ENCODE measurements at regions not wholly inside any gene's neighbourhood (a gene's known extent, or its start where the extent isn't known, plus 50 kb on each side); places are given as distances from the start of the nearest gene placed in this dataset.
"Not testable (repeated sequence)": the region's sequence is repeated elsewhere in the genome, so short reads cannot be mapped to it uniquely, and the experiment has no call there.

DNA sequence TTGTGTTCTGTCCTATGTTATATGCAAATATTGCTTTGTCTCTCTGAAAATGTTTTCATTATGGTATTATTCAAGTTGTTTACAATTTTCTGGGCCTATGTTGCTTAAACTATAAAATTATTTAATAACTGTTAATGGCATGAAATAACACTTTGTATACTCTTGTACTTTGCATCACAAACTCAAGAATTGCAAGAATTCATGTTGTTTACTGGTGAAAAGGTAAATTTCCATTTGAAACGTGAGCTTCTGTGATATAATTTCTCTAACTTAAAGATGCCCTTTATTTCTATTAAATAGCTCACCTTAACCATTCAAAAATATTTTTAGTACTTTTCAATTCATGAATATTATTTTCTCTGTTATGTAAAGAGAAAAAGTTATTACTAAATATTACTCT, 1504.2 kb downstream of the SUCLG1 start:
- no peaks in the 10 kb centered on the region for H3K27me3 ChIP-seq (ENCODE audit: control insufficient read depth, insufficient read depth)
- H3K9me3 ChIP-seq (ENCODE audit: control insufficient read depth, low read length), result no peaks in the 10 kb centered on the region
- WGBS, result 88% methylated on average over 1 of the region's 1 CpG
- H3K4me1 ChIP-seq (ENCODE audit: control insufficient read depth, insufficient read depth, low read length), result no peaks in the 10 kb centered on the region
- H3K27ac ChIP-seq (ENCODE audit: low read length), result no peak overlapping the region
- ATAC-seq (no peak), DNase-seq (no peak)
- H3K4me3 ChIP-seq (ENCODE audit: low read length), result no peak overlapping the region
- intact Hi-C loops (cut with DNase I), result no loop called here

DNA sequence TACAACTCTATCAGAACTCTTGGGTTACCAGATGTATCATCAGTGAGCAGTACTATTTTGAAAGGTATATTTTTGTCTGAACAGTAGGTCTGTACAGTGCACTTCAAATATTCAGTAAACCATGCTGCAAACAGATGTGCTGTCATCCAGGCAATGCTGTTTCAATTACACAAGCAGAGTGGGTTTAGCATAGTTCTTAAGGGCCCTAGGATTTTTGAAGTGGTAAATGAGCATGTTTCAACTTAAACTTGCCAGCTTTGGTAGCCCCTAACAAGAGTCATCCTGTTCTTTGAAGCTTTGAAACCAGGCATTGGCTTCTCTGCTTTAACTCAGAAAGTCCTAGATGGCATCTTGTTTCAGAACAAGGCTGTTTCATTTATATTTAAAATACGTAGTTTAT, 1519.9 kb downstream of the SUCLG1 start:
- Histone ChIP-seq H3K4me3 (ENCODE audit: low read length) (no peak overlapping the region), H3K27me3 (ENCODE audit: control insufficient read depth, insufficient read depth) (no peaks in the 10 kb centered on the region), H3K9me3 (ENCODE audit: control insufficient read depth, low read length) (no peaks in the 10 kb centered on the region), H3K27ac (ENCODE audit: low read length) (no peak overlapping the region), H3K4me1 (ENCODE audit: control insufficient read depth, insufficient read depth, low read length) (no peaks in the 10 kb centered on the region)
- DNase-seq (no peak), ATAC-seq (no peak)
- intact Hi-C loops (cut with DNase I), result no loop called here
- 92% methylated on average over 1 of the region's 1 CpG for WGBS

DNA sequence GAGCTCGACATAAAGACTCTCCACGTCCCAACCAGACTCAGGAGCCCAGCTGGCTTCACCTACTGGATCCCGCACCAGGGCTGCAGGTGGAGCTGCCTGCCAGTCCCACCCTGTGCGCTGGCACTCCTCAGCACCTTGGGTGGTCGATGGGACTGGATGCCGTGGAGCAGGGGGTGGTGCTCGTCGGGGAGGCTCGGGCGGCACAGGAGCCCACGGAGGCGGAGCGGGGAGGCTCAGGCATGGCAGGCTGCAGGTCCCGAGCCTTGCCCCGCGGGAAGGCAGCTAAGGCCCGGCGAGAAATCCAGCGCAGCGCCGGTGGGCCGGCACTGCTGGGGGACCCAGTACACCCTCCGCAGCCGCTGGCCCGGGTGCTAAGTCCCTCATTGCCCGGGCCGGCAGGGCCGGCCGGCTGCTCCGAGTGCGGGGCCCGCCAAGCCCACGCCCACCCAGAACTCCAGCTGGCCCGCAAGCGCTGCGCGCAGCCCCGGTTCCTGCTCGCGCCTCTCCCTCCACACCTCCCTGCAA, 1520.7 kb downstream of the SUCLG1 start:
- H3K9me3 ChIP-seq (ENCODE audit: control insufficient read depth, low read length); H3K4me1 ChIP-seq (ENCODE audit: control insufficient read depth, insufficient read depth, low read length); ATAC-seq; H3K27me3 ChIP-seq (ENCODE audit: control insufficient read depth, insufficient read depth); H3K27ac ChIP-seq (ENCODE audit: low read length); H3K4me3 ChIP-seq (ENCODE audit: low read length); intact Hi-C loops (cut with DNase I): not testable (repeated sequence)
- 96% methylated on average over 38 of the region's 40 CpGs for WGBS
- peak in 2 of 3 donors; percentile 9 to 45 for DNase-seq

DNA sequence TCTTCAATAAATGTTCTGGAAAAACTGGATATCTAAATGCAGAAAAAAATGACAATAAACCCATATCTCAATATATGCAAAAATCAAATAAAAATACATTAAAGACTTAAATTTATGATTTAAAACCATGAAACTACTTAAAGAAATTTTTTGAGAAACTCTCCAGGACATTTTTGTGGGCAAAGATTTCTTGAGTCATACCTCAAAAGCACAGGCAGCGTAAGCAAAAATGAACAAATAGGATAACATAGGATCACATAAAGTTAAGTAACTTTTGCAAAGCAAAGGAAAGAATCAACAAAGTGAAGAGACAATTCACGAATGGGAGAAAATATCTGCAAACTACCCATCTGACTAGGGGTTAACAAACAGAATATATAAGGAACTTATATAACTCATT, 1545.5 kb downstream of the SUCLG1 start:
- H3K27me3 ChIP-seq (ENCODE audit: control insufficient read depth, insufficient read depth), result no peaks in the 10 kb centered on the region
- DNase-seq, result no peak
- H3K9me3 ChIP-seq (ENCODE audit: control insufficient read depth, low read length), result no peaks in the 10 kb centered on the region
- ATAC-seq, result no peak
- no peak overlapping the region for H3K27ac ChIP-seq (ENCODE audit: low read length)
- 89% methylated on average over 2 of the region's 2 CpGs for WGBS
- H3K4me1 ChIP-seq (ENCODE audit: control insufficient read depth, insufficient read depth, low read length), result no peaks in the 10 kb centered on the region
- H3K4me3 ChIP-seq (ENCODE audit: low read length), result no peak overlapping the region
- intact Hi-C loops (cut with DNase I), result no loop called here

GRCh38 chr2:82896117-82896516, 1563.0 kb downstream of the SUCLG1 start:
- intact Hi-C loops (cut with DNase I), result no loop called here
- DNase-seq (peak in 1 of 3 donors; percentile 16), ATAC-seq (no peak)
- WGBS, result 91% methylated on average over 6 of the region's 6 CpGs
- H3K27ac ChIP-seq (ENCODE audit: low read length), result no peak overlapping the region
- no peak overlapping the region for H3K4me3 ChIP-seq (ENCODE audit: low read length)
- H3K27me3 ChIP-seq (ENCODE audit: control insufficient read depth, insufficient read depth), result no peaks in the 10 kb centered on the region
- H3K4me1 ChIP-seq (ENCODE audit: control insufficient read depth, insufficient read depth, low read length), result no peaks in the 10 kb centered on the region
- H3K9me3 ChIP-seq (ENCODE audit: control insufficient read depth, low read length), result no peaks in the 10 kb centered on the region

- DNase-seq, result no peak
- Histone ChIP-seq H3K27me3 (ENCODE audit: control insufficient read depth, insufficient read depth) (no peaks in the 10 kb centered on the region), H3K27ac (ENCODE audit: low read length) (no peak overlapping the region), H3K4me3 (ENCODE audit: low read length) (no peak overlapping the region), H3K9me3 (ENCODE audit: control insufficient read depth, low read length) (no peaks in the 10 kb centered on the region), H3K4me1 (ENCODE audit: control insufficient read depth, insufficient read depth, low read length) (no peaks in the 10 kb centered on the region)
- WGBS, result 39% methylated on average over 2 of the region's 2 CpGs
- intact Hi-C loops (cut with DNase I), result no loop called here
- peak in 1 of 2 donors; percentile 64 for ATAC-seq
Observed at GRCh38 chr2:82893190-82893589, 1565.9 kb downstream of the SUCLG1 start.

GRCh38 chr2:82879803-82880202, 1579.3 kb downstream of the SUCLG1 start:
- no peak overlapping the region for H3K27ac ChIP-seq (ENCODE audit: low read length)
- intact Hi-C loops (cut with DNase I), result no loop called here
- ATAC-seq (no peak), DNase-seq (no peak)
- no peaks in the 10 kb centered on the region for H3K27me3 ChIP-seq (ENCODE audit: control insufficient read depth, insufficient read depth)
- H3K4me3 ChIP-seq (ENCODE audit: low read length), result no peak overlapping the region
- WGBS, result 43% methylated on average over 2 of the region's 2 CpGs
- H3K9me3 ChIP-seq (ENCODE audit: control insufficient read depth, low read length), result no peaks in the 10 kb centered on the region
- no peaks in the 10 kb centered on the region for H3K4me1 ChIP-seq (ENCODE audit: control insufficient read depth, insufficient read depth, low read length)

- intact Hi-C loops (cut with DNase I), result no loop called here
- WGBS, result 79% methylated on average over 6 of the region's 6 CpGs
- H3K4me1 ChIP-seq (ENCODE audit: control insufficient read depth, insufficient read depth, low read length), result no peaks in the 10 kb centered on the region
- H3K27me3 ChIP-seq (ENCODE audit: control insufficient read depth, insufficient read depth), result no peaks in the 10 kb centered on the region
- ATAC-seq, result no peak
- no peak overlapping the region for H3K4me3 ChIP-seq (ENCODE audit: low read length)
- peak in 2 of 3 donors; percentile 21 to 23 for DNase-seq
- H3K27ac ChIP-seq (ENCODE audit: low read length), result no peak overlapping the region
- H3K9me3 ChIP-seq (ENCODE audit: control insufficient read depth, low read length), result no peaks in the 10 kb centered on the region
Observed at GRCh38 chr2:82875858-82876257, 1583.2 kb downstream of the SUCLG1 start.

- intact Hi-C loops (cut with DNase I), result no loop called here
Observed at GRCh38 chr2:82857967-82858366, 1601.1 kb downstream of the SUCLG1 start.

DNA sequence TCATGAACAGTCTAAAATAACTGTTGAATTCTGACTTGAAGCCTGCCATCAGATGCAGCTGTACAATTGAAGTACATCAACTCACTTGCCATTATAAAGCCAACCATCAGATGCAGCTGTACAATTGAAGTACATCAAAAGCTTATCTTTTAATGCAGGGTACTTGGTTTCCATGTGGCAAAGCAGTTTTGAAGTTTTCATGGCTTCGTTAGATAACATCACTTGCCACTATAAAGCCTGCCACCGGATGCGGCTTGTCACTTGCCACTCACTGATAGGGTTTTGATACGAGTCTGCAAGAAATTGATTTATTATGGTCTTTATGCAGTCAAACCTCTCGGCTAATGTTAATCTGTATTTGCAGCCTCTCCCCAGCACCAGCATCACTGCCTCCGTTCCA, 1605.8 kb downstream of the SUCLG1 start:
- Histone ChIP-seq H3K27ac (ENCODE audit: low read length) (no peak overlapping the region), H3K4me3 (ENCODE audit: low read length) (no peak overlapping the region), H3K27me3 (ENCODE audit: control insufficient read depth, insufficient read depth) (no peaks in the 10 kb centered on the region), H3K4me1 (ENCODE audit: control insufficient read depth, insufficient read depth, low read length) (no peaks in the 10 kb centered on the region), H3K9me3 (ENCODE audit: control insufficient read depth, low read length) (no peaks in the 10 kb centered on the region)
- no peak for ATAC-seq
- WGBS, result 84% methylated on average over 6 of the region's 6 CpGs
- DNase-seq, result no peak
- intact Hi-C loops (cut with DNase I), result no loop called here

More at GRCh38 chr2:82857967-82858366, 1601.1 kb downstream of the SUCLG1 start:
- no peaks in the 10 kb centered on the region for H3K9me3 ChIP-seq (ENCODE audit: control insufficient read depth, low read length)
- no peak for DNase-seq
- ATAC-seq, result no peak
- H3K27ac ChIP-seq (ENCODE audit: low read length), result no peak overlapping the region
- no peak overlapping the region for H3K4me3 ChIP-seq (ENCODE audit: low read length)
- no peaks in the 10 kb centered on the region for H3K4me1 ChIP-seq (ENCODE audit: control insufficient read depth, insufficient read depth, low read length)
- H3K27me3 ChIP-seq (ENCODE audit: control insufficient read depth, insufficient read depth), result no peaks in the 10 kb centered on the region
- WGBS, result 40% methylated on average over 5 of the region's 5 CpGs

DNA sequence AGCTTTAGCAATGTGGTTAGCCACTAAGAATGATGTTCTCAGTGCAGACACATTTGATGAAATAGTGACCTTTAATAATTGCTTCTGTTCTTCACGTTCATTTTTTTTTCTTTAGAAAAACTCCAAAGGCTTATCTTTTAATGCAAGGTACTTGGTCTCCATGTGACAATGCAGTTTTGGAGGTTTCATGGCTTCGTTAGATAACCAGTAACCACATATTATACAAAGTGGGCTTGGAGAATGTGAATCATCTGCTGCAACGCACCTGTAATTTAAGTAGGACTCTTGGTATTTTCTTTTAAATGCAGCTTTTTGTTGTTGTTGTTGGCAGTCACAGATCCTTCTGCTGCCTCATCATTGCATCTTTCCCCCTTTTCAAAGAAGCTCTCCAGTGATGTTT, 1606.3 kb downstream of the SUCLG1 start:
- intact Hi-C loops (cut with DNase I), result no loop called here
- no peaks in the 10 kb centered on the region for H3K9me3 ChIP-seq (ENCODE audit: control insufficient read depth, low read length)
- H3K27ac ChIP-seq (ENCODE audit: low read length), result no peak overlapping the region
- H3K4me3 ChIP-seq (ENCODE audit: low read length), result no peak overlapping the region
- H3K4me1 ChIP-seq (ENCODE audit: control insufficient read depth, insufficient read depth, low read length), result no peaks in the 10 kb centered on the region
- H3K27me3 ChIP-seq (ENCODE audit: control insufficient read depth, insufficient read depth), result no peaks in the 10 kb centered on the region
- DNase-seq (no peak), ATAC-seq (no peak)
- 80% methylated on average over 3 of the region's 3 CpGs for WGBS

GRCh38 chr2:82848285-82848684, 1610.8 kb downstream of the SUCLG1 start:
- DNase-seq (peak in 1 of 3 donors; percentile 19), ATAC-seq (no peak)
- intact Hi-C loops (cut with DNase I), result no loop called here
- H3K27me3 ChIP-seq (ENCODE audit: control insufficient read depth, insufficient read depth), result no peaks in the 10 kb centered on the region
- 94% methylated on average over 10 of the region's 10 CpGs for WGBS
- H3K4me1 ChIP-seq (ENCODE audit: control insufficient read depth, insufficient read depth, low read length), result no peaks in the 10 kb centered on the region
- H3K9me3 ChIP-seq (ENCODE audit: control insufficient read depth, low read length), result no peaks in the 10 kb centered on the region
- H3K4me3 ChIP-seq (ENCODE audit: low read length), result no peak overlapping the region
- H3K27ac ChIP-seq (ENCODE audit: low read length), result no peak overlapping the region
